CMK (cell line): ENCODE measurements at regions not wholly inside any gene's neighbourhood (a gene's known extent, or its start where the extent isn't known, plus 50 kb on each side); places are given as distances from the start of the nearest gene placed in this dataset.

ENCODE experiments used
- DNase-seq: peaks from one replicate; pipeline ENCODE4 v3.0.0-alpha.2; 2010; ENCODE audit warnings: low read depth

DNA sequence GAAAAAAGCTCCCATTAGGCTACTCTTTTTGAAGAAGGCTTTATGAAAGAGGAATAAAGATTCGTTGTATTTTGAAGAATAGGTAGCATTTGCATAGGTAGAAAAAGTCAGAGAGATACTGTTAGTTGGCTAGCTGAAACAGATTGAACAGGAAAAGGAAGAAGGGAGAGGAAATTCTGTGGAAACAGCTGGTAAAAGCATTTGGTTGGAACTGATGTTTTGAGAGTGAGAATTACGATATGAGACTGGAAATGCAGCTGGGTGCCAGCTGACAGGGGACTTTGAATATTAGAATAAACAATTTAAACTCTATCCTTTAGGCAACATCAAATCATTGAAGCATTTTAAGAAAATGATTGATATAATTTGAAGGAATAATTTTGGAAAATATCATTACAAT lies 96.7 kb upstream of the CNTNAP5 start:
- no peak for DNase-seq

DNA sequence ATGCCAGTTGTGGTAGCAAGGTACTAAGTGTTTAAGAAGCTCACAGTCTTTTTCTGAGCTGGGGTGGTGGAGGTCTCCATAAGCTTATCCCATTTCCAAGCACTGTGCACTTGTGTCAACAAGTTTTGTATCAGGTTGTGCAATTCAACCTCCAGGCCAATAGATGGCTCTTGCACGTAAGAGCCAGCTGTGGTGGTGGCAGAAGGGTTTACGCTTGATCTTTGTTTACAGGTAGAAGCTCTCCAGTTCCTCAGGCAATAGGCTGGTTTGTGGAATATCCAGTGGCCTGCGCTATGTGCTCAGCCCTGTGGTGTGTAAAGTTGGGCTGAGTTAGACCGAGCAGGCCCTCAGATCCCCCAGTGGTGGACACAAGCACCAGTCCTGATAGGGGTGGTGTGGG lies 89.7 kb upstream of the CNTNAP5 start:
- DNase-seq, result no peak

DNA sequence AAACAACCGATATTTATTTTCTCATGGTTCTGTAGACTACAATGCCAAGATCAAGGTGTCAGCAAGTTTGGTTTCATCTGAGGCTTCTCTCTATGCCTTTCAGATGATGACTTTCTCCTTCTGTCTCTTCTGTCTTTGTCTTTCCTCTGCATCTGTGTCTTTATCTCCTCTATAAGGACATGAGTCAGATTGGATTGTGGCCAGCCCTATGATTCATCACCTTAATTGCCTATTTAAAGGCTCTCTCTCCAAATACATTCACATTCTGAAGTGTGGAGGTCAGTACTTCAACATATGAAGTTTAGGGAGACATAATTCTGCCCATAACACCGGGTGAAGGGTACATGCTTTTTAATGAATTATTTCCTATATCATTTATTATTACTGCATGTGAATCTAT lies 71.2 kb upstream of the CNTNAP5 start:
- DNase-seq, result no peak

DNA sequence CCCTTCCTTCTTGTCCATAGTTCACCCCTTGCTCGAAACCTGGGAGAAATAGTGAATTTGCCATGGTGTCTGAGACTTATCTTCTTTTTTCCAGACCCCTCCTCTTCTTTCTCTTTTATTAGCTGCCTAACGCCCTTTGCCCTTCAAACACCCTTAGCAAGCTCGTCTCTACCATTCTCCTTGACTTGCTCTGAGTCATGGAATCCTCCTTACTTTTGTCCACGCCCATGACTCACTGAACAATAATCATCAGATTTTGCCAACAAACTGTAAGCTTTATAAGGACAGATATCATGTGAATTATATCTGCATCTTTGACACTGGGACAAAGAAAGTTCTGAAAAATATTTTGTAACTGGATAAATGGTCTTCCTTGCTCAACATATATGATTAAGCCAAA lies 67.1 kb upstream of the CNTNAP5 start:
- DNase-seq, result no peak

DNA sequence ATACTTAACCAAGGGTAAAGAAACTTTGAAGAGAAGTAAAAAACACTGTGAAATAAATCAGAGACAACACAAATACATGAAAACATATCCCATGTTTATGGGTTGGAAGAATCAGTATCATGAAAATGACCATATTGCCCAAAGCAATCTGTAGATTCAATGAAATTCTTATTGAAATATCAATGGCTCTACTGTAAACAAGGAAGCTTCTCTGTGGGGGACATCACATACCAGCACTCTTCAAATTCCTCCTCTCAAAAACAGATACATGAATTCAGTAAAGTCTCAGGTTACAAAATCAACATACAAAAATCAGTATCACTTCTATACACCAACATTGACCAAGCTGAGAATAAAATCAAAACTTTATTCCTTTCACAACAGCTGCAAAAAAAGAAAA lies 63.5 kb upstream of the CNTNAP5 start:
- no peak for DNase-seq

DNA sequence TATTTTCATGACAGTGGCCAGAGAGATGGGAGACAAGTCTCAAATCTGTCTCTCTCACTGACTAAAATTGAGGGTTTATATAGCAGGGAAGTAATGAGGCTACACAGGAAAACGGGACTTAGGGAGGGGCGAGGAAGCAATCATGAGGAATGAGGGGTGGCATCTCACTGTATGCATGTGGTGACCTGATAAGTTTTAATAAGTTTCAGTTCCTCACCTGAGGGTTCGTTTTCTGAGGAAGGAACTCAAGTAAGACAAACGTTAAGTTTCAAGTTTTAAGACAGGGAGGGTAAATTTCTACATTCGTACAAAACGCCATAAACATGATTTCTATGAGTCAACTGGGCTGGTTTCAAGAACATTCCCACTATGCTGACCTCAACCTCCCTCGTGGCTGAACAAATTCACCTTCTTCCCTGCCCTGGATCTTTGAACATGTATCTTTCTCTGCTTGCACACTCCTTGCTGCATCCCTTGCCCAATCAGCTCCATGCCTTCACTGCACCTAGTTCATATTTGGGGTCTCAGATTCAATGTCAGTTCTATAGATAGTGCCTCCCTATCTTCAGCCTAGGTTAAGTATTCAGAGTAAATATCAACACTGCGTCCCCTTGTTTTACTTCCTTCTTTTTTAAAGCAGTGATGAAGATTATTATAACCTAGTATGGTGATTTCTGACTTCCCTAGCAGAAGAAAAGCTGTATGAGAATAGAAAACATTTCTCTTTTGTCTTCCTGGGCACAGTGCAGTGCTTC lies 53.3 kb upstream of the CNTNAP5 start:
- no peak for DNase-seq
